HG02885 (cell line): ENCODE measurements at regions not wholly inside any gene's neighbourhood (a gene's known extent, or its start where the extent isn't known, plus 50 kb on each side); places are given as distances from the start of the nearest gene placed in this dataset.

ENCODE experiments used
- ATAC-seq: cut with Tn5 transposase; IDR thresholded peaks from one replicate; pipeline ENCODE4 v1.9.1; 2021; ENCODE audit warnings: mild to moderate bottlenecking; ENCODE audit not compliant: unreplicated experiment, poor library complexity

- ATAC-seq: no peak
These were observed 711.3 kb downstream of the GALR1 start for GRCh38 chr18:77960791-77961410.

- no peak for ATAC-seq
These were observed 717.4 kb downstream of the GALR1 start for GRCh38 chr18:77967071-77967470.

- no peak for ATAC-seq
These were observed 718.1 kb downstream of the GALR1 start for GRCh38 chr18:77967791-77968190.

- no peak for ATAC-seq
These were observed 720.3 kb downstream of the GALR1 start for GRCh38 chr18:77969972-77970371.

- no peak for ATAC-seq
These were observed 721.2 kb downstream of the GALR1 start for GRCh38 chr18:77970814-77971213.

- ATAC-seq: no peak
These were observed 724.1 kb downstream of the GALR1 start for GRCh38 chr18:77973745-77974144.

- ATAC-seq: no peak
These were observed 724.7 kb downstream of the GALR1 start for GRCh38 chr18:77974329-77974728.

- ATAC-seq: no peak
These were observed 727.7 kb downstream of the GALR1 start for GRCh38 chr18:77977331-77977730.

- ATAC-seq: no peak
These were observed 730.6 kb downstream of the GALR1 start for GRCh38 chr18:77980275-77980674.

GRCh38 chr18:77981874-77982273 lies 732.2 kb downstream of the GALR1 start:
- no peak for ATAC-seq

GRCh38 chr18:77983270-77983669 lies 733.6 kb downstream of the GALR1 start:
- no peak for ATAC-seq

- ATAC-seq: no peak
These were observed 734.5 kb downstream of the GALR1 start for GRCh38 chr18:77984178-77984577.

GRCh38 chr18:77984833-77985232 lies 735.2 kb downstream of the GALR1 start:
- no peak for ATAC-seq

- ATAC-seq: no peak
These were observed 736.1 kb downstream of the GALR1 start for GRCh38 chr18:77985526-77986281.

- ATAC-seq: no peak
These were observed 740.5 kb downstream of the GALR1 start for GRCh38 chr18:77990131-77990530.

- ATAC-seq: no peak
These were observed 741.3 kb downstream of the GALR1 start for GRCh38 chr18:77990901-77991300.

GRCh38 chr18:77992057-77992456 lies 742.4 kb downstream of the GALR1 start:
- no peak for ATAC-seq

- no peak for ATAC-seq
These were observed 743.7 kb downstream of the GALR1 start for GRCh38 chr18:77993188-77993981.

- no peak for ATAC-seq
These were observed 745.9 kb downstream of the GALR1 start for GRCh38 chr18:77995593-77995992.

- ATAC-seq: no peak
These were observed 747.1 kb downstream of the GALR1 start for GRCh38 chr18:77996737-77997136.

- ATAC-seq: no peak
These were observed 752.2 kb downstream of the GALR1 start for GRCh38 chr18:78001811-78002210.
